22Rv1 (cell line): ENCODE measurements at regions not wholly inside any gene's neighbourhood (a gene's known extent, or its start where the extent isn't known, plus 50 kb on each side); places are given as distances from the start of the nearest gene placed in this dataset.

ENCODE experiments used
- CTCF ChIP-seq: fragments of 450-650 bp; IDR thresholded peaks from 2 replicates; pipeline ENCODE4 v1.5.1; 2017; ENCODE audit warnings: mild to moderate bottlenecking
- ZFX ChIP-seq: fragments of 450-650 bp; IDR thresholded peaks from 2 replicates; pipeline ENCODE4 v1.6.1; 2017; ENCODE audit warnings: antibody characterized with exemption, borderline replicate concordance

- TF ChIP-seq CTCF (no peak), ZFX (no peak)
Measured at GRCh38 chr2:144332356-144333142, 187.4 kb downstream of the ZEB2 start.
